Astrocyte (in vitro differentiated cells and primary cell): ENCODE measurements at regions not wholly inside any gene's neighbourhood (a gene's known extent, or its start where the extent isn't known, plus 50 kb on each side); places are given as distances from the start of the nearest gene placed in this dataset.

ENCODE experiments used
- EZH2 ChIP-seq: IDR thresholded peaks from 2 replicates; pipeline ENCODE4 v1.6.1; 2012; ENCODE audit warnings: mild to moderate bottlenecking, low read length, inconsistent platforms; ENCODE audit not compliant: insufficient read depth
- TF ChIP-seq, protein P1 (sequence below): IDR thresholded peaks from 2 replicates; pipeline ENCODE4 v1.5.1; 2011; ENCODE audit warnings: low read depth, mild to moderate bottlenecking, inconsistent platforms, low read length, moderate library complexity; ENCODE audit not compliant: insufficient read depth

- TF ChIP-seq, protein P1, sequence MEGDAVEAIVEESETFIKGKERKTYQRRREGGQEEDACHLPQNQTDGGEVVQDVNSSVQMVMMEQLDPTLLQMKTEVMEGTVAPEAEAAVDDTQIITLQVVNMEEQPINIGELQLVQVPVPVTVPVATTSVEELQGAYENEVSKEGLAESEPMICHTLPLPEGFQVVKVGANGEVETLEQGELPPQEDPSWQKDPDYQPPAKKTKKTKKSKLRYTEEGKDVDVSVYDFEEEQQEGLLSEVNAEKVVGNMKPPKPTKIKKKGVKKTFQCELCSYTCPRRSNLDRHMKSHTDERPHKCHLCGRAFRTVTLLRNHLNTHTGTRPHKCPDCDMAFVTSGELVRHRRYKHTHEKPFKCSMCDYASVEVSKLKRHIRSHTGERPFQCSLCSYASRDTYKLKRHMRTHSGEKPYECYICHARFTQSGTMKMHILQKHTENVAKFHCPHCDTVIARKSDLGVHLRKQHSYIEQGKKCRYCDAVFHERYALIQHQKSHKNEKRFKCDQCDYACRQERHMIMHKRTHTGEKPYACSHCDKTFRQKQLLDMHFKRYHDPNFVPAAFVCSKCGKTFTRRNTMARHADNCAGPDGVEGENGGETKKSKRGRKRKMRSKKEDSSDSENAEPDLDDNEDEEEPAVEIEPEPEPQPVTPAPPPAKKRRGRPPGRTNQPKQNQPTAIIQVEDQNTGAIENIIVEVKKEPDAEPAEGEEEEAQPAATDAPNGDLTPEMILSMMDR, result no peak
- TF ChIP-seq EZH2, result no peak
Measured at GRCh38 chrX:131801911-131802310, 221.2 kb upstream of the STK26 start.
